GM20000 (cell line): ENCODE measurements at regions not wholly inside any gene's neighbourhood (a gene's known extent, or its start where the extent isn't known, plus 50 kb on each side); places are given as distances from the start of the nearest gene placed in this dataset.

Experiments
- DNase-seq: peaks from one replicate; pipeline ENCODE4 v3.0.0; 2012; ENCODE audit warnings: low spot score
- TF ChIP-seq, protein P1 (sequence below): IDR thresholded peaks from 2 replicates; pipeline ENCODE4 v1.5.1; 2012; ENCODE audit warnings: mild to moderate bottlenecking, control low read depth; ENCODE audit errors: extremely low read depth, missing control alignments

- TF ChIP-seq, protein P1, sequence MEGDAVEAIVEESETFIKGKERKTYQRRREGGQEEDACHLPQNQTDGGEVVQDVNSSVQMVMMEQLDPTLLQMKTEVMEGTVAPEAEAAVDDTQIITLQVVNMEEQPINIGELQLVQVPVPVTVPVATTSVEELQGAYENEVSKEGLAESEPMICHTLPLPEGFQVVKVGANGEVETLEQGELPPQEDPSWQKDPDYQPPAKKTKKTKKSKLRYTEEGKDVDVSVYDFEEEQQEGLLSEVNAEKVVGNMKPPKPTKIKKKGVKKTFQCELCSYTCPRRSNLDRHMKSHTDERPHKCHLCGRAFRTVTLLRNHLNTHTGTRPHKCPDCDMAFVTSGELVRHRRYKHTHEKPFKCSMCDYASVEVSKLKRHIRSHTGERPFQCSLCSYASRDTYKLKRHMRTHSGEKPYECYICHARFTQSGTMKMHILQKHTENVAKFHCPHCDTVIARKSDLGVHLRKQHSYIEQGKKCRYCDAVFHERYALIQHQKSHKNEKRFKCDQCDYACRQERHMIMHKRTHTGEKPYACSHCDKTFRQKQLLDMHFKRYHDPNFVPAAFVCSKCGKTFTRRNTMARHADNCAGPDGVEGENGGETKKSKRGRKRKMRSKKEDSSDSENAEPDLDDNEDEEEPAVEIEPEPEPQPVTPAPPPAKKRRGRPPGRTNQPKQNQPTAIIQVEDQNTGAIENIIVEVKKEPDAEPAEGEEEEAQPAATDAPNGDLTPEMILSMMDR: no peak
- no peak for DNase-seq
Observed at GRCh38 chr20:20972490-20972889, 133.7 kb downstream of the LINC00237 start.

DNA sequence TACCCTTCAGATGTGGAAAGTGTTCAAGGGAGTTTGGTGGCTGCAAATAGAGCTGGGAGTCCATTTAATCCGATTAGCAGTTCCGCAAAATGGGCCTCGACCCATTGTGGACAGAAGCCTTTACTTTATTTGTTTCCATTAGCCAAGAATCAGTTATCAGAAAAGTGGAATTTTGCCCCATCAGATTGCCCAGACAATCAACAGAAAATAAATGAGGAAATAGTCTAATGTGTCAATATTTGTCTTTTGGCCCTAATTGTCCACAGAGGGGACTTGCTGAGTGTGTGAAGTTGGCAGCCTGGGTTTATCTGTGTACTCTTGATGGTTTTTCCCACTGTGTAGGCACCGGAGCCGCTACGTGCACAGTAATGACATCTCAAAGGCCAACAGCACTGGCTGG lies 134.3 kb downstream of the LINC00237 start:
- no peak for DNase-seq
- TF ChIP-seq, protein P1: no peak

- DNase-seq: no peak
- TF ChIP-seq, protein P1: no peak
Observed at GRCh38 chr20:20970841-20971240, 135.3 kb downstream of the LINC00237 start.

DNA sequence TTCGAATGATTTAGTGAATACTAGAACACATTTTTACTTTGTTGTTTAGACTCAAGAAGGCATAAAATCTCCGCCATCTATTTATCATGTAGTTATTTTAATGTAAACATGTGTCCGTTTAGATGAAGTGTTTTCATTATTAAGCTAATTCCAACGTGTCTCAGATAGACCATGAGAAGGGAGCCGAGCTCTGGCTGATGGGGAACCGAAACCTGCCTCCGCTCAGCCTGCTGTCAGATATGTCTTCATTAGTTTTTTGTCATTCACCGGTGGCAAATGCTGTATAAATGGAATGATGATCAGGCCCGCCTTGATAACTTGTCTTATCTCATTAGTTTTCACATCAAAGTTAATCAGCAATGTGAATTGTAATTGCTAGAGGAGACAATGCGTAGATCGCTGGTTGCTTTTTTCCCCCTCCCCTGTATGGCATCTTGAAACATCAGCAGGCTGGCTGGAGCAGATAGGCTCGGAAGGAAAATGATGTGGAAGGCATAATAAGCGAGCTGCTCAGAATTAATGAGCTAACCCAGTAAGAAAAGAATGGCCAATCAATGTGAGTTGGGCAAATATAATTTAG lies 136.4 kb downstream of the LINC00237 start:
- no peak for DNase-seq
- TF ChIP-seq, protein P1: no peak

DNA sequence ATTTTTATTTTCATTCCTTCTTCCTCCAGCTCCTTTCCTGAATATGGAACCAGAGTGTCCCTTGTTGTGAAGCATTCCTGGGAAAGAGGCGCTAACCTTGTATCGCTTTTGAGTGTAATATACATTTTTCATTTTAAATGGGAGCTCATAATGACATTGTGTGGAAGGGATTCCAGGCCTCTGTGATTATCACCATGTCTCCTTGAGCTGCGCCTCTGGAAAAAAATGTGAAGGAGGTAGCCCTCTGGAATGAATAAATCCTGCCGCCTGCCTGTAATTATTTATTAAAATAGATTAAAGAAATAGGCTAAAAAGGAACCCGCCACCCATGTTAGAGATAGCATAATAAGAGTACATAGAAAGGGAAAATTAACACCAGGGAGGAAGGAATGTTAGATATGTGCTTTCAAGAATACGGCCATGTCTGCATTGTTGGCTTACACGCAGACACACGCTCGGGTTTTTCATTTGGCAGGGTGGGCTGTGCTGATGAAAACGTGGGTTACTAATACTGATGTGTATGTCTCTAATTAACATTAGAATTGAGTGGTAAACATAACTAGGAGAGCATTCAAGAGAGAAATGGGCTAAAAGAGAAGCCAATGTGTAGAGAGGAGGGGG lies 138.5 kb downstream of the LINC00237 start:
- TF ChIP-seq, protein P1: no peak
- no peak for DNase-seq

DNA sequence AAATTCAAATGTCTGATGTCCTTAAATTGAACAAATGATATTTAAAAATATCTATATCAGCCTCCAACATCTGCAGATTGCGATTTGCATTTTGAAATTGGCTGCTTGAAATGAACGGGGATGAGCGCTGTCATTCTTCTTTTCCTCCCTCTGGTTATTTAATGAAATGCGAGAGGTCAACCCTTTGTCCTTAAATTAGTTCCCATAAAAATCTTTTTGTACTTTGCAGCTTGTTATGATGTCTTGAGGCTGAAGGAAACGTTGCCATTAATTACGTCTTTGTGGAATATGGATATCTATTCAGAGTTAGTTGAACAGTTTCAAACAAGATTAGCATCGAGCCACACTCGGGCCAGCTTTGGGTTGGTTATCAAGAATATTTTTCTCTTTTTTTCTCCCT lies 140.0 kb downstream of the LINC00237 start:
- no peak for DNase-seq
- TF ChIP-seq, protein P1: no peak

- TF ChIP-seq, protein P1: no peak
- no peak for DNase-seq
Observed at GRCh38 chr20:20959031-20959755, 147.0 kb downstream of the LINC00237 start.
